ENCODE measurements at regions not wholly inside any gene's neighbourhood (a gene's known extent, or its start where the extent isn't known, plus 50 kb on each side); places are given as distances from the start of the nearest gene placed in this dataset.

DNA sequence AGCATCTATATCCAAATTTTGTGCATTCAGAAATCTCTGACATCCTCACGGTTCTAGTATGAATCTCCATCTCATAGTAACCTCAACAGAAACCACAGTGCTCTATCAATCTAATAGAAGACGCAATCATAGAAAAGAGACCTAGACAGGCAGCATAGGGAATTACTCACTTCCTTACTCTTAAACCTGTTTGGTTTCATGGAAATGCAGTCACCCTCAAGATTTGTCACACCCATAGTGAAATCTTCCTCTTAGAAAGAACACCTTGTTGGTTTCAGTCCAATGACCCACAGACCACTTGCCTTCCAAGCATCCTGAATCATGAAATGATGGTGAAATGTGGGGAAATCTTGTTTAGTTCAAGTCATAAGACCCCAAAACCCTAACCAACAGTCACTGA, 166.1 kb upstream of the PRDM1 start:
- FAIRE-seq (no peak), DNase-seq (ENCODE audit: low read depth, low spot score) (no peak)
- CTCF ChIA-PET, result interaction anchor here (0.9 kb wide), 1 partner anchor 38 kb away, joined by 3 read pairs; no protein-coding TSS in a partner anchor
- Histone ChIP-seq H3K4me3 (replicated peaks in 1 of 3; ENCODE audit: insufficient read depth in 1 of 3, low read depth in 1 of 3, low read length in 3 of 3) (no peak overlapping the region), H3K9me1 (replicated peaks; ENCODE audit: control insufficient read depth, extremely low read depth, insufficient read depth, low read length) (no peaks in the 10 kb centered on the region), H3K27me3 (ENCODE audit: control insufficient read depth in 2 of 2, insufficient read depth in 2 of 2, low read length in 2 of 2) (no peaks in the 10 kb centered on the region), H4K20me1 (replicated peaks; ENCODE audit: control insufficient read depth, extremely low read depth, insufficient read depth, low read length) (no peaks in the 10 kb centered on the region), H3K9me3 (replicated peaks; ENCODE audit: control insufficient read depth, insufficient read depth, low read length) (no peaks in the 10 kb centered on the region), H3K4me1 (ENCODE audit: control insufficient read depth, extremely low read depth, insufficient read depth, low read length) (no peaks in the 10 kb centered on the region), H3K36me3 (ENCODE audit: control insufficient read depth in 2 of 2, extremely low read depth in 1 of 2, insufficient read depth in 2 of 2, low read length in 2 of 2) (no peaks in the 10 kb centered on the region), H3K27ac (ENCODE audit: insufficient read depth, low read depth, low read length) (no peak overlapping the region), H3K9ac (replicated peaks; ENCODE audit: extremely low read depth, insufficient read depth, low read length) (no peak overlapping the region), H2AFZ (ENCODE audit: low read depth, low read length) (no peak overlapping the region), H3K4me2 (ENCODE audit: insufficient read depth, low read length) (no peak overlapping the region), H3K79me2 (ENCODE audit: control insufficient read depth, insufficient read depth, low read length) (no peaks in the 10 kb centered on the region)
- POLR2A ChIA-PET, result no interaction called here
- intact Hi-C loops (cut with micrococcal nuclease), result no loop called here
- TF ChIP-seq, protein P1, sequence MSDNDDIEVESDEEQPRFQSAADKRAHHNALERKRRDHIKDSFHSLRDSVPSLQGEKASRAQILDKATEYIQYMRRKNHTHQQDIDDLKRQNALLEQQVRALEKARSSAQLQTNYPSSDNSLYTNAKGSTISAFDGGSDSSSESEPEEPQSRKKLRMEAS (IDR thresholded peaks at IDR 0.05; ENCODE audit: insufficient read depth, insufficient read length), result no peak
- TF ChIP-seq EZH2 (IDR thresholded peaks at IDR 0.05; ENCODE audit: borderline replicate concordance, low read depth, low read length, severe bottlenecking) (no peak), MYC (IDR thresholded peaks at IDR 0.05; ENCODE audit: low read depth, low read length) (no peak), FOS (IDR thresholded peaks at IDR 0.05; ENCODE audit: borderline replicate concordance, insufficient read depth, low read length) (no peak), POLR2A (IDR thresholded peaks at IDR 0.05; ENCODE audit: low read depth, low read length) (no peak), POLR2AphosphoS5 (IDR thresholded peaks at IDR 0.05; ENCODE audit: insufficient read depth, low read depth, low read length) (no peak), JUN (IDR thresholded peaks at IDR 0.05; ENCODE audit: borderline replicate concordance, insufficient read depth, insufficient read length, low read depth) (no peak), GATA2 (IDR thresholded peaks at IDR 0.05; ENCODE audit: insufficient read depth, insufficient read length, low read depth, low read length) (no peak)
- TF ChIP-seq, protein P2, sequence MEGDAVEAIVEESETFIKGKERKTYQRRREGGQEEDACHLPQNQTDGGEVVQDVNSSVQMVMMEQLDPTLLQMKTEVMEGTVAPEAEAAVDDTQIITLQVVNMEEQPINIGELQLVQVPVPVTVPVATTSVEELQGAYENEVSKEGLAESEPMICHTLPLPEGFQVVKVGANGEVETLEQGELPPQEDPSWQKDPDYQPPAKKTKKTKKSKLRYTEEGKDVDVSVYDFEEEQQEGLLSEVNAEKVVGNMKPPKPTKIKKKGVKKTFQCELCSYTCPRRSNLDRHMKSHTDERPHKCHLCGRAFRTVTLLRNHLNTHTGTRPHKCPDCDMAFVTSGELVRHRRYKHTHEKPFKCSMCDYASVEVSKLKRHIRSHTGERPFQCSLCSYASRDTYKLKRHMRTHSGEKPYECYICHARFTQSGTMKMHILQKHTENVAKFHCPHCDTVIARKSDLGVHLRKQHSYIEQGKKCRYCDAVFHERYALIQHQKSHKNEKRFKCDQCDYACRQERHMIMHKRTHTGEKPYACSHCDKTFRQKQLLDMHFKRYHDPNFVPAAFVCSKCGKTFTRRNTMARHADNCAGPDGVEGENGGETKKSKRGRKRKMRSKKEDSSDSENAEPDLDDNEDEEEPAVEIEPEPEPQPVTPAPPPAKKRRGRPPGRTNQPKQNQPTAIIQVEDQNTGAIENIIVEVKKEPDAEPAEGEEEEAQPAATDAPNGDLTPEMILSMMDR (IDR thresholded peaks at IDR 0.05; ENCODE audit: extremely low read depth in 1 of 2, insufficient read depth in 1 of 2, low read depth in 1 of 2, low read length in 2 of 2), result no peak
- dilution Hi-C loops (cut with MboI; ENCODE audit: extremely low pct_ligation_motif_present, low sequenced_read_pairs), result no loop called here
- BruUV-seq (replicated peaks), result no TSS peak
